ENCODE measurements at regions not wholly inside any gene's neighbourhood (a gene's known extent, or its start where the extent isn't known, plus 50 kb on each side); places are given as distances from the start of the nearest gene placed in this dataset.
"Not testable (repeated sequence)": the region's sequence is repeated elsewhere in the genome, so short reads cannot be mapped to it uniquely, and the experiment has no call there.

GRCh38 chr16:80243303-80243702 lies 297.5 kb upstream of the DYNLRB2 start:
- DNase-seq: not testable (repeated sequence)

GRCh38 chr16:80242279-80242678 lies 298.5 kb upstream of the DYNLRB2 start:
- not testable (repeated sequence) for DNase-seq

DNA sequence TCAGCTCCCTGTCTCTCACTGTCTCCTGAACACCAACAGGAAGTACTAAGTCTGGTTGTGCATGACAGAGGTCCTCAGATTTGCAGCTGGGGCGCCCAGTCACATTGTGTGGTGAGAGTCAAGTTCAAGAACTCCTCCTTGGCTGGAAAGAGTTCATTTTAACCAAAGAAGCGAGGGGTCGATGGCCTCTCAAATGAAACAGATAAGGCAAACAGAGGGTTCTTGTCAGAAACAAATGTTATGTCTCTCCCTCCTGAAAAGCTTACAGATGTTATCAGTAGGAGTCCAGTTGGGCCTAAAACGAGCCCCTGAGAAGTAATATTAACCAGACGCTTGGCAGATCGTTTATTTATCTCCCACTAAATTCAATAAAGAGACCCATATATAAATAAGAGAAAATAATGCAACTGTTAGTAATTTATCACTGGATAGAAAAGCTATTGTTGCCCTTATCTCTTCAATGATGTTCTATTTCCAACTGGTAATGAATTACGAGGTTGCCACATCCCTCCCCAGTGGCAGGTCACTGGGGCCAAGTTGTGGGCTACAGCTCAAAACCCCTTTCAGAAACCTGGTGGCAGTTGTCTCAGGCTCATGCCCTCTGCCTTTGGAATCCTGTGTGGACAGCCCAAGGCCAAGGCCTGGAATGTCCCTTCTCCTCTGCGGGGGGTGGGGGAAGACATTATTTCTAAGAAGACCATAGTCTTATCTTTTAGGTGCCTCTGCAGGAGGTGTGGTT lies 307.5 kb upstream of the DYNLRB2 start:
- DNase-seq: no peak

- no peak for DNase-seq
Measured at GRCh38 chr16:80231888-80232287, 308.9 kb upstream of the DYNLRB2 start.

DNA sequence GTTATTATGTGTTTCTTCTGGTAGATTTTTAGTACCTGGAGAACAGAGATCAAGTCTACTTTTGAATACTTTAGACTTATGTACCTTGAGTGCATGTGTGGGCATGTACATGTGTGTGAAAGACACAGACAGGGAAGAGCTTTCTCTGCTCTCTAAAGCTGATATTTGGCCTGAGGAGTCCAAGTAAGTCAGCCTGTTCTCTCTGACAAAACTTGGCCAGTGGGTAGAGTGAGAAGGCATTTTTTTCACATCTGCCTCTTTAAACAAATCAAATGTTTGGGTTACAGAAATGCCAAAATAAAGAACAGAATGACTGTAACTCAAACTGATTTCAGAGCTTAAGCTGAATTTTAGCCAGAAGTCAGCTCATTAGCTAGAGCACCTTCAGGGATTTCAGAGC lies 309.7 kb upstream of the DYNLRB2 start:
- no peak for DNase-seq

DNA sequence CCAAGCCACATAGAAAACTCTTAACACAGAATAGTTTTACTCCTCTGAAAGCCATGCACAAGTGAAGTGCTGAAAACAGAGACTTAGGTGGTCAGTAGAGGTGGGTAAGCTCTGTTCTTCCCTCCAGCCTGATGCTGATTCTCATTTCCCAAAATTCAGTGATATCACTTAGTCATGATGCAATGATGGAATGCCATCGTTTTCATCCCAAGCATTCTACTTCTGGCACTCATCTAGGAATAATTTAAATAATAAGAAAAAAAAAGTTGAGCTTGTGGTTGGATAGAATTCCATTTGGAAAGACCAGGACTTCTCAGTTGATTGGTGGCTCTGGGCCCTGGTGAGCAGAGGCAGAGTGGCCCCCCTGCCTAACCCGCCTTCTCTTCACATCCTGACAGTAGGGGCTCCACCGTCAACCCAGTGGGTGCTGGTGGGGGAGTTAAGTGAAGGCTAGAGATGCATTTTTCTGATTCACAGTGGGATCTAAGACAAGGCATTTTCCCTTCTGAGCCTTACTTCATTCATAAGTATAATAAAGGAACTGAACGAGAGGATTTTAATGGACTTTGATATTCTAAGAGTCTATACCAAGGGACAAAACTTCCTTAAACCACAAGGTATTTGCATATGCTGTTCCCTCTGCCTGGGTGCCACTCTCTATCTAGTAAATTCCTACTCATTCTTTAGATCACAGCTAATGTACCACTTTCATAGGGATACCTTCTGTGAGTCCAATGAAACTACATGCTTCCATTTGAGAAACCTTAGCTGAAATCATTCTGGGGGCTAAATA lies 310.3 kb upstream of the DYNLRB2 start:
- no peak for DNase-seq

GRCh38 chr16:80226499-80226898 lies 314.3 kb upstream of the DYNLRB2 start:
- DNase-seq: no peak

DNA sequence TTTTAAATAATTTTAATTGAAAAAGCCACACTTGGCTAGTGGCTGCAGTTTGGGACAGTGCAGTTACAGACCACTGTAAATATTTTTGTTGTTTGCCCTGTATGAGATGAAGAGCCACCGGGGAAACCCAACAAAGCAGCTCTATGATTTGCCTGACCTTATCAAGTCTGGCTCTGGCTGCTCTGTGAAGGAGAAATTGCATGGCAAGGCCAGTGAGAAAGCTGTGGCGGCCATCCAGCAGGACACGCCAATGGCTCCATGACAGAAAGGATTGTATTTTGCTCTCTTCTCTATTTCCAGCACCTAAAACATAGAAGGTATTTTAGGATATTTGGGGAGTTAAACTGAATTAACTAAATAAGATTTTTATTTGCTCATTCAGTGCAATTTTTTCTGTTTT lies 330.0 kb upstream of the DYNLRB2 start:
- DNase-seq: no peak

- DNase-seq: no peak
Measured at GRCh38 chr16:80208743-80209142, 332.1 kb upstream of the DYNLRB2 start.

DNA sequence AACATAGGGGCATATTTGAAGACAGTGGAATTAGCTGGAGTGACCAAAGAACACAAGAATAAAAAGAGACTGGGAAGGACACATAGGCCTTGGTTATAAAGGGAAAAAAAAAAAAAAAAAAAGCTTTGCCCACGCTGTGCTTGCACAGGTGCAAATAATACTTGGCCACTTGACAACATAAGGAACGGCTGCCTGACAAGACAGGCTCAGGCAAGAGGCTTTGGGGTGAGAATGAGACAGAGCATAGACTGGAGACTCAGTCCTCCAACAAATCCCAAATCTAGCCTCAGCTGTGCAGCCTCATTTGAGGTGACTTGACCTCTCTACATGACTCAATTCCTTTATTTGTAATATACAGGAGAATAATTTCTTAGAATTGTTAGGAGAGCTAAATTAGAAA lies 332.8 kb upstream of the DYNLRB2 start:
- DNase-seq: no peak

DNA sequence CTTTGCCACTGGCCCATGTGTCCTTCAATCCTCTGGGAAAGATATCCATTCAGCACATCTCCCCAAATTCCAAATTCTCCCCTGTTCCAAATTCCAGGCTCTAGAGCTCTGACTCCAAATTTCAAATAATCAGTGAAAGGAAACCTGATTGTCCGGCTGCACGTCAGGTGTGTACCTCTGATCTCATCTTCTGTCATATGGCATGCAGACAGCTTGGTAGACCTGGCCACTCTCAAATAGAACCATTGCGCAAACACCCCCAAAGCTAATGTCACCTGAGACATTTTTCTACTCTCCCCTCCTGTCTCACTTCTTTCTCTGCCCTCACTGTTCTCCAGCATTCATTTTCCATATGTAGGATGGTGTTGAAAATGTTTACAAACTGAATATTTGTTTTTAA lies 337.0 kb upstream of the DYNLRB2 start:
- DNase-seq: no peak

- DNase-seq: no peak
Measured at GRCh38 chr16:80202831-80203413, 337.9 kb upstream of the DYNLRB2 start.

GRCh38 chr16:80200079-80200478 lies 340.7 kb upstream of the DYNLRB2 start:
- no peak for DNase-seq

DNA sequence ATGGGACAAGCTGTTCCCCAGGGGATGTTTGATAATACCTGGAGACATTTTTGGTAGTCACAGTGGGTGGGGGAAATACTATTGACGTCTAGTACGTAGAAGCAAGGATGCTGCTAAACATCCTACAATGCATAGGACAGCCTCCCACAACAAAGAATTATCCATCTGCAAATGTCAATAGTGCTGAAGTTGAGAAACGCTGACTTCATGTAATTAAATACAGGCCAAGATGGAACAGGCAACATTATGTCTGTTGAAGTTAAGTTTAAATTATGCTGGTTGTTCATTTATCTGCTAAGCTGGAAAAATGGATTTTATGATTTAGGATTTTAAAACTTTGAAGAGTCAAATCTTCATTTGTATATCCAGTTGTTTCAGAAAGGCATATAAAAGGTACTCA lies 341.2 kb upstream of the DYNLRB2 start:
- no peak for DNase-seq

DNA sequence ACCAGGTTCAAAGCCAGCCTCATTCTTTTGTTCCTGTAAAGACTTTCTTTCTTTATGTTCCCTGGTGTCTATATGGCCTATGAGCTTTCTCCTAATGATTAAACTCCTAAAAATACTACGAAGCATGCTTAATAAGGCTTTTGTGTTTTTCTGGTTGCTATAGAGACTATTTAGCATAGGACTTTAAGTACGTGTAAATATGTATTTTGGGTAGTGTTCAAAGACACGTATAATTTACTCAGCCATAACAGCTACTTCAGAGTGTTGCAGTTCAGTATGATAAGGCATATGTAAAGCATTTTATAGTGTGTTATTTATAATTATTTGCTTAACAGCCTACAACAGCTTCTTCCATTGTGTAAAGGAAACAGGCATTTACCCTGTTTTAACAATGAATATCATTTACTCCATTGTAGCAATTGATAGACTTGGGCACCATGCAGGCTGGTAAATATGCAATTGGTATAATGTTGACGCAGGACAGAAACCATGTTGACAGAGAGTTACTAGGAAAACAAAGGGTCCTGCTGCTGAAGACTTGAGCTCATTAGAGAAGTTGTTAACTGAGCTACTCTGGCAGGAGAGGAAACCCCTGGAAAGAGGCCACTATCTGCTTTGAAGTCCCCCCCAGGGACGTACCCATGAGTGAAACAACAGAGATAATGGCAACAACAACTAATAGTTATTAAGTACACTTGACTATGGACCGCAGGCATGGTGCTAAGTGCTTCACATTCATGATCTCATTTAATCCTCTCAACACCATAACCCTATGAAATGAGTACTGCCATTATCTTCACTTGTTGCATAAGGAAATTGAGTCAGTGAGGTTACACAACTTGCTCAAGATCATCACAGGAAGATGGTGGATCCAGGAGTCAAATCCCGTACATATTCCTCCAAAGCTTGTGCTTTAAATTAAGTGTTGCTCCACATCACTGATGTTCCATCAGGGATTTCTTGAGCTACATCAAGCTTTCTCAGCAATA lies 342.2 kb upstream of the DYNLRB2 start:
- no peak for DNase-seq

- DNase-seq: no peak
Measured at GRCh38 chr16:80197741-80198201, 343.0 kb upstream of the DYNLRB2 start.

DNA sequence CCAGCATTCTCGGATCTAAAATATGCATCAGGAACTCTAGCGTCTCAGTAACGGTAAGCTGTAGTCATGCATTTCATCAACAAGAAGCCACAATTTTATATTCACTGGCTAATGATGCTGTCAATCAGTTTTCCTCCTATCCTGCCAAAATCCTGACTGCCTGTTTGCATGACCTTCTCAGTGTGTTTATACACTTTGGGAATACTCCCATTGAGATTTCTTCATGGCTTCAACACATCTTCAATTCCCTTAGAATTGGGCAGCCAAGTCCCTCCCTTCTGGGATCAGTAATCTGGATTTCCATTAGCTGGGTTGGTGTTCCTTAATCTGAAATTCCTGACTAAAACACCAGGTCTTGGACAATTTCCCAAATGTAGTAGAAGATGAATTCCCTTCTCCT lies 348.9 kb upstream of the DYNLRB2 start:
- no peak for DNase-seq

DNA sequence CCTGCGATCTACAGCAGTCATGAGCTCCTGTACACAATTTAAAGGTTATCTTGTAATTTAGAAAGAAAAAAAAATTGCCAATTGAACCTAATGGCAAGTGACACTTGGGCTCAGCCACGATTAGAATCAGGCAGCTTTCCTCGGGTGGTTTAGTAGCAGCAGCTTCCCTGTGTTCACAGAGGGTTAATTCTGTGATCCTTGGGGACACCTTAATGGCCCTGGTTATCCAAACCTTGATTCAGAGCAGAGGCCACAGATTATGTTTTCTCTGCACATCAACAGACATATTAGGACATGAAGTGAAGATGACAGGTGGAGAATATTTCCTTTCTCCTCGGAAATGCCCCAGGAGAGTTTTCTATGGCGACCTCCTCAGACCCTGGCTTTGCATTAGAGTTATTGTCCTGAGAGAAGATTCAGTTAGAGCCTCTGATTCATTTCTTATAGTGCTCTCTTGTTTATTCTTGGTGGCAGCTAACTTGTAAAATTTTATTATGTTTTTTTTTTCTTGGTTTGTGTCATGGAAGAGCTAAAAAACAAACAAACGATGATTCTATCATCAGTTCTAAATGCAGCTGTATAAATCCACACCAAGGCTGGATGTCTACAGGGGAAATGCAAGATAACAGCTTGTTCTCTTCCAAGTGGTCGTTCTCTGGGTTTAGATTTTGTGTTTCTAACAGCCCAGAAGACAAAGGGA lies 351.2 kb upstream of the DYNLRB2 start:
- DNase-seq: no peak

GRCh38 chr16:80176114-80176513 lies 364.7 kb upstream of the DYNLRB2 start:
- no peak for DNase-seq

DNA sequence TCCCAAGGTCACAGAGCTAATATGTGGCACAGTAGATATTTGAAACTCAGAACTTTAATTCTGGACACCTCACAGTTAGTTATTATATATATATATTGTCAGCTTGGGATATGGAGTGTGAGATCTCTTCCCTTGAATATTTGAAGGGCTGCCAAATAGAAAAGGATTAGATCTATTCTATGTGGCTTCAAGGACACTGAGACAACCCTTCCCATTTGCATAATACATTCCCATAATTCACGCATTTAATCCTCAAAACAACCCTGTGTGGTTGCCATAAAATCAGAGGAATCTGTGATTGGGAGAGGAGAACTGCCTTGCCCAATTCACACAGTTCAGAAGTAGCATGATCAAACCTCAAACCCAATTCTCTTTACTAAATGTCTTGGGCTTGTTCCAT lies 365.8 kb upstream of the DYNLRB2 start:
- DNase-seq: no peak

GRCh38 chr16:80174416-80174815 lies 366.4 kb upstream of the DYNLRB2 start:
- DNase-seq: no peak

GRCh38 chr16:80171746-80172145 lies 369.0 kb upstream of the DYNLRB2 start:
- DNase-seq: no peak

All from stimulated activated CD4-positive, alpha-beta T cell treated with anti-CD3 and anti-CD28 coated beads, Interleukin-12 subunit alpha, Interleukin-12 subunit beta, amount 100 ng/mL, for 4 hours (primary cell).